H54 (cell line): ENCODE measurements at regions not wholly inside any gene's neighbourhood (a gene's known extent, or its start where the extent isn't known, plus 50 kb on each side); places are given as distances from the start of the nearest gene placed in this dataset.

Experiments used
- DNase-seq: peaks from one replicate; pipeline ENCODE4 v3.0.0; 2011; ENCODE audit warnings: low spot score, mixed read lengths; ENCODE audit not compliant: insufficient read length
- FAIRE-seq: peaks from 3 replicates; lab custom pipeline; 2011; peaks lifted over from hg19 to GRCh38; lab: Jason Lieb, UNC
- POLR2A ChIP-seq: IDR thresholded peaks from 2 replicates; pipeline ENCODE4 v1.6.1; 2011; ENCODE audit warnings: low read depth, mild to moderate bottlenecking, low read length

GRCh38 chr16:80390871-80391489 lies 149.8 kb upstream of the DYNLRB2 start:
- no peak for FAIRE-seq
- no peak for DNase-seq
- TF ChIP-seq POLR2A, result no peak

DNA sequence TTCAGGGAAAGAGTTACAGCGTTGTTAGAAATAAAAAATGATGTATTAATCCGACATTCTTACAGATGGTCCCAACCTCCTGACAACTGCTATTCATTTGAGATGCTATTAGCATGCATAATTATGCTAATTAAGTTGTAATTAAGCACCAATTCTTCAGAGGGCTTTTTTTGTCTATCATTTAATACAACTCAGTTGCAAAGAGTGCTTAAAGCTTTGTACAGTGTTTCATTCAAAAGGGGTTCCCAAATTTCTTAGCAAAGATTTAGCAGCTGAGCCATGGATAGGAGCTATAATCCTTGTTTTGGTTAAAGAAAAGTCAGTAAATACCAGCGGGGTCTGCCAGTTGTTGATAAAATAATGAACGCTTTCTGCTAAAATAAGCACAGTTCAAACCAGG lies 150.7 kb upstream of the DYNLRB2 start:
- no peak for DNase-seq
- TF ChIP-seq POLR2A, result no peak
- FAIRE-seq, result no peak

DNA sequence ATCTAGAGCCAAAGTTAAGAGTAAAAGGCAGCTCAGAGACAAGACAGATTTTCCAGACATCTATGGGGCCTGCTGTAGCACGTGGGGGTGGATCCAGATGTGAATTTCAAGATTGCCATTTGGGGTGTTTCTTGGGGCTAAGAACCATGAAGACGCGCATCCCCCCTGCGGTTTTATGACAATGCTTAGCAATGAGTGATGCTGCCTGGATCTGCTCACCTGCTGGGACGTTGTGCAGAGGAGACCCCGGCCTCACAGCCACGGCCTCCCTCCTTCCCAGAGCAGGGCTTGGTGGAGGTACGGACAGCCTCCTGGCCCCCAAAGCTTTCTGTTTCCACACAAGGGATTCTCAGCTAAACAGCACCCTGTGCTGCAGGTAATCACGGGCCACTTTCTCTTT lies 151.5 kb upstream of the DYNLRB2 start:
- DNase-seq (no peak), FAIRE-seq (no peak)
- TF ChIP-seq POLR2A, result no peak

DNA sequence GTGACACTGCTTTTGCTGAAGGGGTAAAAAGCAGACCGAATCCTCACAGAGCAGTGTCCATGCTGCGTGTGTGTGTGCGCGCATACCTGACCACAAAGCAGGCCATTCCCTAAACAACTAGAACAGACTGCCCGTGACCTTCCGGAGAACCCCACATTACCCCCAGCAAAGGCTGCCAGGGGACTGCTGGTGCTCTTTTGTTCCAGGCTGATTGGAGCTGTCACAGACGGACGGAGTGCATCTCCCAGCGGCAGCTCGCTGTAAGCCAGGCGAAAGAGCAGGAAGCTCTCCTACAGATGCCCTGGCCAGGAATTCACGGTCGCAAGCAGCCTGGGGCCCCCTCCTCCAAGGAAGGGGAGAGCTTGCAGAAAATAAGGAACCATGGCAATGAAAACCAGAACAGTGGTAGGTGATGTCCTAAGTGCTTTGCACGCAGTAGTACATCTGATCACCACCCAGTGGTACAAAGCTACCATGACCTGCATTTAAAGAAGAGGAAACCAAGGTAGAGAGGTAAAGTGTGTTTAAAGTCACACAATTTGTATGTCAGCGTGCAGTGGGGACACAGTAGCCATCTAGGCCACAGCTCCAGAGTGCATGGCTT lies 153.4 kb upstream of the DYNLRB2 start:
- DNase-seq (no peak), FAIRE-seq (no peak)
- TF ChIP-seq POLR2A, result no peak

DNA sequence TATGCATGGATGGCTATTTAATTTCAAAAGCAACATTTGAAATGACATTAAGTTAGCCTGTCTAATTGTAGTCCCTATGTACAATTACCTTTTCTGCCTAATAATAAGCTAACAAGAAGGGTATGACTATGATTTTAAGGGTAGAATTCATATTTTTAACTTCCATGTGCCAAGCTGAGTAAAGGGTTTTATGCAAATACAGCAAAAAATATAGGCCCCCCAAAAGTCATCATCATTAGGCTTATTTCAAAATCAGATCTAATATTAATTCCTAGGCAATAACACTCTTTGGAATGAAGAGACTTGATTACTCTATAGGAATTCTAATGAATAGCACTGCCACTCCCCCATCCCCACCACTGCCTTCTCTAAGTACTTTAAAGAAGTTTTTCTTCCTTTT lies 155.9 kb upstream of the DYNLRB2 start:
- DNase-seq, result no peak
- TF ChIP-seq POLR2A, result no peak
- no peak for FAIRE-seq

DNA sequence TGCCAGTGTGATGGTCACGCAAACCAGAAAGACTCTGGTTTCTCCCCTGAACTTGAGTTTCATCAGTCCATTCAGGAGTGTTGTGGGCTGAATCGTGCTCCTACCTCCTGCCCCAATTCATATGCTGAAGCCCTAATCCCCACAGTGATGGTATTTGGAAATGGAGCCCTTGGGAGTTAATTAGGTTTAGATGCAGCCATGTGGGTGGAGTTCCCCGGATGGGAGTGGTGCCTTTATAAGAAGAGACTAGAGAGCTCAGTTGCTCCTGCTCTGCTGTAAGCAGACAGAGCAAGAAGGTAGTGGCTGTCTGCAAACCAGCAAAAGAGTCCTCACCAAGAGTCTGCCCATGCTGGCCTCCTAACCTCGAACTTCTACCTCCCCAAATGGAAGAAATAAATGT lies 160.3 kb upstream of the DYNLRB2 start:
- DNase-seq (no peak), FAIRE-seq (no peak)
- TF ChIP-seq POLR2A, result no peak

GRCh38 chr16:80377096-80377956 lies 163.5 kb upstream of the DYNLRB2 start:
- no peak for DNase-seq
- TF ChIP-seq POLR2A, result no peak
- FAIRE-seq, result no peak

- DNase-seq (no peak), FAIRE-seq (no peak)
- TF ChIP-seq POLR2A, result no peak
Observed at GRCh38 chr16:80375973-80376372, 164.8 kb upstream of the DYNLRB2 start.

DNA sequence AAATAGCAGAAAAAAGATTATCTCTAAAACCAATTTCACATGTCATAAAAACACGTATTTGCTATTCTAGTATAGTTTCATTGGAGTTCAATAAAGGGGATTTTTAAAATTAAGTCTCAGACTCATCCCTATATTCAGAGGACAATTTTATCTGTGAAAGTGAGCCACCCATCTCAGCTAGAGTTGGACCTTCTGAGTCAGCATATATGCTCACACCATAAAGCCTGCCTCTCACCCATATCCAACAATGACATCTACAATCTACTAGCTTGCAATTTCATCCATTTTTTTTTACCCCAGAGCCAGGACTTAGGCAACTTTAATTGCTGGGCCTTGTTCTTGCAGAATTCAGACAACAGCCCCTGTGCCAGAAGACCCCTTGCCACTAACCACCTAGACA lies 165.3 kb upstream of the DYNLRB2 start:
- DNase-seq, result no peak
- TF ChIP-seq POLR2A, result no peak
- FAIRE-seq, result no peak

- DNase-seq (no peak), FAIRE-seq (no peak)
- no peak for TF ChIP-seq POLR2A
Observed at GRCh38 chr16:80372341-80372740, 168.5 kb upstream of the DYNLRB2 start.

GRCh38 chr16:80369138-80369958 lies 171.4 kb upstream of the DYNLRB2 start:
- FAIRE-seq, result no peak
- TF ChIP-seq POLR2A, result no peak

GRCh38 chr16:80367037-80367658 lies 173.6 kb upstream of the DYNLRB2 start:
- FAIRE-seq (no peak), DNase-seq (no peak)
- no peak for TF ChIP-seq POLR2A

More at GRCh38 chr16:80369138-80369958, 171.4 kb upstream of the DYNLRB2 start:
- DNase-seq, result peak; percentile 12

- FAIRE-seq, result no peak
- DNase-seq, result no peak
- no peak for TF ChIP-seq POLR2A
Observed at GRCh38 chr16:80366023-80366422, 174.8 kb upstream of the DYNLRB2 start.
